Upper lobe of right lung (tissue), 1 donor: ENCODE measurements at regions not wholly inside any gene's neighbourhood (a gene's known extent, or its start where the extent isn't known, plus 50 kb on each side); places are given as distances from the start of the nearest gene placed in this dataset.

Source experiments
- ATAC-seq: fragments of 200-7000 bp; cut with Tn5 transposase; one replicate; pipeline ENCODE4 v1.9.1; 2020; ENCODE audit warnings: mild to moderate bottlenecking, moderate library complexity
- DNase-seq: peaks from one replicate; pipeline ENCODE4 v3.0.0-alpha.2; 2020
- H3K27ac ChIP-seq: fragments of 200-600 bp; one replicate; pipeline ENCODE4 v1.8.0; 2022
- H3K27me3 ChIP-seq: fragments of 200-600 bp; one replicate; pipeline ENCODE4 v1.8.0; 2022; ENCODE audit warnings: mild to moderate bottlenecking
- H3K36me3 ChIP-seq: fragments of 200-600 bp; one replicate; pipeline ENCODE4 v1.8.0; 2022
- H3K4me1 ChIP-seq: fragments of 200-600 bp; one replicate; pipeline ENCODE4 v1.8.0; 2022
- H3K4me3 ChIP-seq: fragments of 200-600 bp; one replicate; pipeline ENCODE4 v1.8.0; 2022; ENCODE audit warnings: mild to moderate bottlenecking
- H3K9me3 ChIP-seq: fragments of 200-600 bp; one replicate; pipeline ENCODE4 v1.8.0; 2022
- CTCF ChIP-seq: fragments of 200-600 bp; IDR thresholded peaks from one replicate; pipeline ENCODE4 v1.8.0; 2022; ENCODE audit warnings: antibody characterized with exemption
- intact Hi-C: fragments of 100-400 bp; cut with DNase I; formaldehyde crosslinking; loops from one replicate; pipeline ENCODE4 v1.11.0; 2022
- donor health status: DM: no; HTN: yes; CAD: no; lungs with severe emphysema.

GRCh38 chr5:37979559-37979958 lies 139.7 kb upstream of the GDNF start:
- no peaks in the 10 kb centered on the region for H3K27me3 ChIP-seq
- no peaks in the 10 kb centered on the region for H3K36me3 ChIP-seq
- intact Hi-C loops, result no loop called here
- H3K4me1 ChIP-seq, result no peaks in the 10 kb centered on the region
- no peak for DNase-seq
- no peaks in the 10 kb centered on the region for H3K9me3 ChIP-seq
- ATAC-seq, result no peak
- no peak for TF ChIP-seq CTCF
- no peak overlapping the region for H3K27ac ChIP-seq
- H3K4me3 ChIP-seq, result no peak overlapping the region

- Histone ChIP-seq H3K27me3 (no peaks in the 10 kb centered on the region), H3K27ac (no peak overlapping the region), H3K4me1 (no peaks in the 10 kb centered on the region), H3K9me3 (no peaks in the 10 kb centered on the region), H3K4me3 (no peak overlapping the region), H3K36me3 (no peaks in the 10 kb centered on the region)
- intact Hi-C loops, result no loop called here
- ATAC-seq (no peak), DNase-seq (no peak)
- no peak for TF ChIP-seq CTCF
Observed at GRCh38 chr5:37975531-37975930, 135.7 kb upstream of the GDNF start.

GRCh38 chr5:37971483-37972024 lies 131.7 kb upstream of the GDNF start:
- Histone ChIP-seq H3K4me3 (no peak overlapping the region), H3K4me1 (no peaks in the 10 kb centered on the region), H3K36me3 (no peaks in the 10 kb centered on the region), H3K9me3 (no peaks in the 10 kb centered on the region), H3K27me3 (no peaks in the 10 kb centered on the region), H3K27ac (no peak overlapping the region)
- no peak for TF ChIP-seq CTCF
- ATAC-seq, result no peak
- intact Hi-C loops, result no loop called here
- DNase-seq, result no peak

GRCh38 chr5:37966871-37967270 lies 127.0 kb upstream of the GDNF start:
- no peak for DNase-seq
- intact Hi-C loops, result no loop called here

GRCh38 chr5:37966291-37966690 lies 126.5 kb upstream of the GDNF start:
- H3K4me1 ChIP-seq, result no peaks in the 10 kb centered on the region
- intact Hi-C loops, result no loop called here
- TF ChIP-seq CTCF, result no peak
- H3K4me3 ChIP-seq, result no peak overlapping the region
- no peak overlapping the region for H3K27ac ChIP-seq
- ATAC-seq (no peak), DNase-seq (no peak)
- H3K36me3 ChIP-seq, result no peaks in the 10 kb centered on the region
- no peaks in the 10 kb centered on the region for H3K27me3 ChIP-seq
- no peaks in the 10 kb centered on the region for H3K9me3 ChIP-seq

More at GRCh38 chr5:37966871-37967270, 127.0 kb upstream of the GDNF start:
- no peaks in the 10 kb centered on the region for H3K4me1 ChIP-seq
- H3K27ac ChIP-seq, result no peak overlapping the region
- no peaks in the 10 kb centered on the region for H3K9me3 ChIP-seq
- no peaks in the 10 kb centered on the region for H3K27me3 ChIP-seq
- no peak for ATAC-seq
- H3K4me3 ChIP-seq, result no peak overlapping the region
- TF ChIP-seq CTCF, result no peak
- H3K36me3 ChIP-seq, result no peaks in the 10 kb centered on the region

- no peak for TF ChIP-seq CTCF
- H3K27ac ChIP-seq, result no peak overlapping the region
- no peaks in the 10 kb centered on the region for H3K4me1 ChIP-seq
- H3K9me3 ChIP-seq, result no peaks in the 10 kb centered on the region
- intact Hi-C loops, result no loop called here
- DNase-seq (no peak), ATAC-seq (no peak)
- H3K36me3 ChIP-seq, result no peaks in the 10 kb centered on the region
- H3K27me3 ChIP-seq, result no peaks in the 10 kb centered on the region
- H3K4me3 ChIP-seq, result no peak overlapping the region
Observed at GRCh38 chr5:37962389-37962788, 122.5 kb upstream of the GDNF start.
